ENCODE measurements at regions not wholly inside any gene's neighbourhood (a gene's known extent, or its start where the extent isn't known, plus 50 kb on each side); places are given as distances from the start of the nearest gene placed in this dataset.

DNA sequence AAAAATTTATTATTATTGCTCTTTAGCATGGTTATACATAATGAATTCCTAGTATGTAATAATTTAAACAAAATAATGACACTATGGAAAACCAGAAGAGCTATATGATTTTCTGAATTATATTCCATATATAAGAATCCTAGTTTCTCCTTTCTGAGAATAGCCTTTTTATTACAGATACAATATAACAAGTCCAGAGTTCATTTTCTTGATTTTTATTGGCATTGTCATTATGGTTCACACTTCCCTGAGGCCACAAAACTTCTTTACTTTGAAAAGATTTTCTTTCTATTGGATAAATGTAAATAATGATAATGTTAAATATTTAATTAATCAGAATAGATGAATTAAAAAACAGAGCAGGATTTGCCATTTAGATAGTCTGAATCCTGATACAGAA is 362.3 kb upstream of the BCHE start:
- intact Hi-C loops (cut with micrococcal nuclease; ENCODE audit: unreplicated experiment): no loop called here
- no peak overlapping the region for H3K27ac ChIP-seq (ENCODE audit: low read length)
- no peak for DNase-seq (ENCODE audit: low read depth, low spot score)
- no peaks in the 10 kb centered on the region for H3K36me3 ChIP-seq (ENCODE audit: control insufficient read depth, insufficient read depth, low read length)
- H3K27me3 ChIP-seq (ENCODE audit: control insufficient read depth, insufficient read depth, low read length): no peaks in the 10 kb centered on the region
- no peaks in the 10 kb centered on the region for H3K4me1 ChIP-seq (ENCODE audit: control insufficient read depth, insufficient read depth, low read length)
- TF ChIP-seq, protein P1, sequence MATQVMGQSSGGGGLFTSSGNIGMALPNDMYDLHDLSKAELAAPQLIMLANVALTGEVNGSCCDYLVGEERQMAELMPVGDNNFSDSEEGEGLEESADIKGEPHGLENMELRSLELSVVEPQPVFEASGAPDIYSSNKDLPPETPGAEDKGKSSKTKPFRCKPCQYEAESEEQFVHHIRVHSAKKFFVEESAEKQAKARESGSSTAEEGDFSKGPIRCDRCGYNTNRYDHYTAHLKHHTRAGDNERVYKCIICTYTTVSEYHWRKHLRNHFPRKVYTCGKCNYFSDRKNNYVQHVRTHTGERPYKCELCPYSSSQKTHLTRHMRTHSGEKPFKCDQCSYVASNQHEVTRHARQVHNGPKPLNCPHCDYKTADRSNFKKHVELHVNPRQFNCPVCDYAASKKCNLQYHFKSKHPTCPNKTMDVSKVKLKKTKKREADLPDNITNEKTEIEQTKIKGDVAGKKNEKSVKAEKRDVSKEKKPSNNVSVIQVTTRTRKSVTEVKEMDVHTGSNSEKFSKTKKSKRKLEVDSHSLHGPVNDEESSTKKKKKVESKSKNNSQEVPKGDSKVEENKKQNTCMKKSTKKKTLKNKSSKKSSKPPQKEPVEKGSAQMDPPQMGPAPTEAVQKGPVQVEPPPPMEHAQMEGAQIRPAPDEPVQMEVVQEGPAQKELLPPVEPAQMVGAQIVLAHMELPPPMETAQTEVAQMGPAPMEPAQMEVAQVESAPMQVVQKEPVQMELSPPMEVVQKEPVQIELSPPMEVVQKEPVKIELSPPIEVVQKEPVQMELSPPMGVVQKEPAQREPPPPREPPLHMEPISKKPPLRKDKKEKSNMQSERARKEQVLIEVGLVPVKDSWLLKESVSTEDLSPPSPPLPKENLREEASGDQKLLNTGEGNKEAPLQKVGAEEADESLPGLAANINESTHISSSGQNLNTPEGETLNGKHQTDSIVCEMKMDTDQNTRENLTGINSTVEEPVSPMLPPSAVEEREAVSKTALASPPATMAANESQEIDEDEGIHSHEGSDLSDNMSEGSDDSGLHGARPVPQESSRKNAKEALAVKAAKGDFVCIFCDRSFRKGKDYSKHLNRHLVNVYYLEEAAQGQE (IDR thresholded peaks at IDR 0.05; ENCODE audit: insufficient read depth in 1 of 2, low read depth in 2 of 2, low read length in 1 of 2): no peak
- no peaks in the 10 kb centered on the region; the same call in 1 of the 2 replicates for H3K9me3 ChIP-seq (ENCODE audit: control insufficient read depth, insufficient read depth, low read depth, low read length)
- ChIA-PET POLR2A (no interaction called here), CTCF (no interaction called here)
- BruUV-seq (replicated peaks): no TSS peak
- no peak overlapping the region for H3K4me3 ChIP-seq (ENCODE audit: low read depth in 2 of 2, low read length in 2 of 2)
- in situ Hi-C loops (cut with HindIII; ENCODE audit: low pct_unique_long_range_greater_than_20kb, low sequenced_read_pairs): no loop called here
- no peak for ATAC-seq

DNA sequence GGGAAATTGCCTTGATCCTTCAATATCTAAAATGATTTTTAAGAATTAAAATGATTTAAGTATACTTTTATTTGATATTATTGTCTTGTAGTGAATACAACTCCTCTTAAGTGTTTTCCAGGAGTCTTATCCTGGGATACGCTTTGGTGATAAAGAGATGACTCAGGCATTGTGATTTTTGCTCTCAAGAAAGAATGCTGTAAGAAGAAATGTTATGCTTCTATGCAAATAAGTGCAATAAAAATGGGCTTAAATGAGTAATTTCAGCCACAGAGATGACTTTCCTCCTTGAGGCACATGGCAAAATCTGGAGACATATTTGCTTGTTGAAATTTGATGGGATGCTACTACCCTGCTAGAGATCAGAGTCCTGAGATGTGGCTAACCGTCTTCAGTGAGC is 358.6 kb upstream of the BCHE start:
- Histone ChIP-seq H3K27me3 (ENCODE audit: control insufficient read depth, insufficient read depth, low read length) (no peaks in the 10 kb centered on the region), H3K4me1 (ENCODE audit: control insufficient read depth, insufficient read depth, low read length) (no peaks in the 10 kb centered on the region), H3K4me3 (ENCODE audit: low read depth in 2 of 2, low read length in 2 of 2) (no peak overlapping the region), H3K9me3 (ENCODE audit: control insufficient read depth, insufficient read depth, low read depth, low read length) (no peaks in the 10 kb centered on the region; the same call in 1 of the 2 replicates), H3K36me3 (ENCODE audit: control insufficient read depth, insufficient read depth, low read length) (no peaks in the 10 kb centered on the region), H3K27ac (ENCODE audit: low read length) (no peak overlapping the region)
- TF ChIP-seq, protein P2, sequence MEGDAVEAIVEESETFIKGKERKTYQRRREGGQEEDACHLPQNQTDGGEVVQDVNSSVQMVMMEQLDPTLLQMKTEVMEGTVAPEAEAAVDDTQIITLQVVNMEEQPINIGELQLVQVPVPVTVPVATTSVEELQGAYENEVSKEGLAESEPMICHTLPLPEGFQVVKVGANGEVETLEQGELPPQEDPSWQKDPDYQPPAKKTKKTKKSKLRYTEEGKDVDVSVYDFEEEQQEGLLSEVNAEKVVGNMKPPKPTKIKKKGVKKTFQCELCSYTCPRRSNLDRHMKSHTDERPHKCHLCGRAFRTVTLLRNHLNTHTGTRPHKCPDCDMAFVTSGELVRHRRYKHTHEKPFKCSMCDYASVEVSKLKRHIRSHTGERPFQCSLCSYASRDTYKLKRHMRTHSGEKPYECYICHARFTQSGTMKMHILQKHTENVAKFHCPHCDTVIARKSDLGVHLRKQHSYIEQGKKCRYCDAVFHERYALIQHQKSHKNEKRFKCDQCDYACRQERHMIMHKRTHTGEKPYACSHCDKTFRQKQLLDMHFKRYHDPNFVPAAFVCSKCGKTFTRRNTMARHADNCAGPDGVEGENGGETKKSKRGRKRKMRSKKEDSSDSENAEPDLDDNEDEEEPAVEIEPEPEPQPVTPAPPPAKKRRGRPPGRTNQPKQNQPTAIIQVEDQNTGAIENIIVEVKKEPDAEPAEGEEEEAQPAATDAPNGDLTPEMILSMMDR (IDR thresholded peaks at IDR 0.05): no peak
- TF ChIP-seq POLR2AphosphoS5 (IDR thresholded peaks at IDR 0.05; ENCODE audit: low read depth, low read length) (no peak), TCF7L2 (IDR thresholded peaks at IDR 0.05; ENCODE audit: low read depth, low read length) (no peak), SIN3A (IDR thresholded peaks at IDR 0.05; ENCODE audit: borderline replicate concordance, insufficient read depth, low read depth, low read length) (no peak)
- TF ChIP-seq, protein P1 (IDR thresholded peaks at IDR 0.05; ENCODE audit: insufficient read depth in 1 of 2, low read depth in 2 of 2, low read length in 1 of 2): no peak
- ATAC-seq (no peak), DNase-seq (ENCODE audit: low read depth, low spot score) (no peak)
- intact Hi-C loops (cut with micrococcal nuclease; ENCODE audit: unreplicated experiment): no loop called here
- ChIA-PET CTCF (no interaction called here), POLR2A (no interaction called here)
- no TSS peak for BruUV-seq (replicated peaks)
- in situ Hi-C loops (cut with HindIII; ENCODE audit: low pct_unique_long_range_greater_than_20kb, low sequenced_read_pairs): no loop called here
